ENCODE measurements at regions not wholly inside any gene's neighbourhood (a gene's known extent, or its start where the extent isn't known, plus 50 kb on each side); places are given as distances from the start of the nearest gene placed in this dataset.

DNA sequence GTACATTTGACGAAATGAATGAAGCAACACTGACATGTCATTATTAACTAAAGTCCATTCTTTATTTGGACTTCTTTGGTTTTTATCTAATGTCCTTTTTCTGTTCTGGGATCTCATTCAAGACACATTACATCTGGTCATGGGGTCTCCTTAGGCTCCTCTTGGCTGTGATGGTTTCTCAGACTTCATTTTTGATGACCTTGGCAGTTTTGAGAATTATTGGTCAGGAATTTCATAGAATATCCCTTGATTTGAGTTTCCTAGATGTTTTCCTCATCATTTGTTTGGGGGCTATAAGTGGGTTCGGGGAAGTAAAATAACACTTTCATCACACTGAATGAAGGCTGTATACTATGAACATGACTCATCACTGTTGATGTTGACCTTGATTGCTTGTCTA lies 770.6 kb downstream of the AACS start:
- no peak for DNase-seq
- H3K36me3 Mint-ChIP-seq (ENCODE audit: insufficient read depth, unreplicated experiment), result no peaks in the 10 kb centered on the region
- intact Hi-C loops (cut with micrococcal nuclease; ENCODE audit: unreplicated experiment), result no loop called here
- no peak overlapping the region for H3K27ac Mint-ChIP-seq (ENCODE audit: unreplicated experiment)
- no TSS peak for BruUV-seq (replicated peaks)
- peaks cover 5% of the 10 kb centered on the region for H3K9me3 Mint-ChIP-seq (ENCODE audit: low read depth, unreplicated experiment)
- TF ChIP-seq CTCF (IDR thresholded peaks at IDR 0.05; ENCODE audit: unreplicated experiment), result no peak
- no peak overlapping the region for H3K4me3 Mint-ChIP-seq (ENCODE audit: low read depth, unreplicated experiment)
- H3K27me3 Mint-ChIP-seq (ENCODE audit: unreplicated experiment), result no peaks in the 10 kb centered on the region
- H3K4me1 Mint-ChIP-seq (ENCODE audit: low read depth, unreplicated experiment), result no peaks in the 10 kb centered on the region
- CTCF ChIA-PET, result no interaction called here

- Mint-ChIP-seq H3K4me3 (ENCODE audit: low read depth, unreplicated experiment) (no peak overlapping the region), H3K27ac (ENCODE audit: unreplicated experiment) (no peak overlapping the region), H3K36me3 (ENCODE audit: insufficient read depth, unreplicated experiment) (no peaks in the 10 kb centered on the region), H3K4me1 (ENCODE audit: low read depth, unreplicated experiment) (no peaks in the 10 kb centered on the region), H3K27me3 (ENCODE audit: unreplicated experiment) (no peaks in the 10 kb centered on the region), H3K9me3 (ENCODE audit: low read depth, unreplicated experiment) (peaks cover 5% of the 10 kb centered on the region)
- intact Hi-C loops (cut with micrococcal nuclease; ENCODE audit: unreplicated experiment), result no loop called here
- no peak for TF ChIP-seq CTCF (IDR thresholded peaks at IDR 0.05; ENCODE audit: unreplicated experiment)
- no peak for DNase-seq
- CTCF ChIA-PET, result no interaction called here
- BruUV-seq (replicated peaks), result no TSS peak
Observed at GRCh38 chr12:125836647-125837046, 771.4 kb downstream of the AACS start.

- H3K4me3 Mint-ChIP-seq (ENCODE audit: low read depth, unreplicated experiment), result no peak overlapping the region
- CTCF ChIA-PET, result no interaction called here
- no peak for DNase-seq
- H3K27ac Mint-ChIP-seq (ENCODE audit: unreplicated experiment), result no peak overlapping the region
- peaks cover 6% of the 10 kb centered on the region for H3K9me3 Mint-ChIP-seq (ENCODE audit: low read depth, unreplicated experiment)
- intact Hi-C loops (cut with micrococcal nuclease; ENCODE audit: unreplicated experiment), result no loop called here
- TF ChIP-seq CTCF (IDR thresholded peaks at IDR 0.05; ENCODE audit: unreplicated experiment), result no peak
- no peaks in the 10 kb centered on the region for H3K27me3 Mint-ChIP-seq (ENCODE audit: unreplicated experiment)
- H3K36me3 Mint-ChIP-seq (ENCODE audit: insufficient read depth, unreplicated experiment), result no peaks in the 10 kb centered on the region
- no TSS peak for BruUV-seq (replicated peaks)
- H3K4me1 Mint-ChIP-seq (ENCODE audit: low read depth, unreplicated experiment), result no peaks in the 10 kb centered on the region
Observed at GRCh38 chr12:125841332-125841731, 776.1 kb downstream of the AACS start.

- no peak for DNase-seq
- Mint-ChIP-seq H3K27me3 (ENCODE audit: unreplicated experiment) (no peaks in the 10 kb centered on the region), H3K4me3 (ENCODE audit: low read depth, unreplicated experiment) (no peak overlapping the region), H3K27ac (ENCODE audit: unreplicated experiment) (no peak overlapping the region), H3K4me1 (ENCODE audit: low read depth, unreplicated experiment) (no peaks in the 10 kb centered on the region), H3K36me3 (ENCODE audit: insufficient read depth, unreplicated experiment) (no peaks in the 10 kb centered on the region), H3K9me3 (ENCODE audit: low read depth, unreplicated experiment) (peaks cover 12% of the 10 kb centered on the region)
- TF ChIP-seq CTCF (IDR thresholded peaks at IDR 0.05; ENCODE audit: unreplicated experiment), result no peak
- intact Hi-C loops (cut with micrococcal nuclease; ENCODE audit: unreplicated experiment), result no loop called here
- CTCF ChIA-PET, result no interaction called here
- no TSS peak for BruUV-seq (replicated peaks)
Observed at GRCh38 chr12:125852116-125852515, 786.9 kb downstream of the AACS start.

GRCh38 chr12:125852679-125853078 lies 787.4 kb downstream of the AACS start:
- peaks cover 9% of the 10 kb centered on the region for H3K9me3 Mint-ChIP-seq (ENCODE audit: low read depth, unreplicated experiment)
- no peak for DNase-seq
- TF ChIP-seq CTCF (IDR thresholded peaks at IDR 0.05; ENCODE audit: unreplicated experiment), result no peak
- BruUV-seq (replicated peaks), result no TSS peak
- H3K4me3 Mint-ChIP-seq (ENCODE audit: low read depth, unreplicated experiment), result no peak overlapping the region
- CTCF ChIA-PET, result no interaction called here
- no peaks in the 10 kb centered on the region for H3K36me3 Mint-ChIP-seq (ENCODE audit: insufficient read depth, unreplicated experiment)
- no peak overlapping the region for H3K27ac Mint-ChIP-seq (ENCODE audit: unreplicated experiment)
- no peaks in the 10 kb centered on the region for H3K27me3 Mint-ChIP-seq (ENCODE audit: unreplicated experiment)
- H3K4me1 Mint-ChIP-seq (ENCODE audit: low read depth, unreplicated experiment), result no peaks in the 10 kb centered on the region
- intact Hi-C loops (cut with micrococcal nuclease; ENCODE audit: unreplicated experiment), result no loop called here
